GM18870 (cell line): ENCODE measurements at regions not wholly inside any gene's neighbourhood (a gene's known extent, or its start where the extent isn't known, plus 50 kb on each side); places are given as distances from the start of the nearest gene placed in this dataset.
"Not testable (repeated sequence)": the region's sequence is repeated elsewhere in the genome, so short reads cannot be mapped to it uniquely, and the experiment has no call there.

ENCODE experiments used
- ATAC-seq: cut with Tn5 transposase; IDR thresholded peaks from one replicate; pipeline ENCODE4 v1.9.1; 2021; ENCODE audit warnings: moderate library complexity; ENCODE audit not compliant: unreplicated experiment

DNA sequence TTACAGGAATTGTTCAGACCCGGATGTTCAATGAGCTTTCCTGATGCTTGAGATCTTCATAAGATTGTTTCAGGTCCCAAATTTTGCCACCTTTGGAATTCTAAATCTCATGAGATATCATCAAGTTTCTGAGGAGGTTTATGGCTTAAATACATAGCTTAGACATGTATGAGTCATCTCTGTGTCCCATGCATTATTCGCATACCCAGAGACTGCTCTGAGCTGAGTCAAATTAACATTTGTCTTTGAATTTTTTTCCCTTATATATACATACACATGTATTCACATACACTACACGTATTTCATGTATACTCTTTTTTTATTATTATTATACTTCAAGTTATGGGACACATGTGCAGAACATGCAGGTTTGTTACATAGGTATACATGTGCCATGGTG lies 744.6 kb downstream of the BRINP1 start:
- no peak for ATAC-seq

DNA sequence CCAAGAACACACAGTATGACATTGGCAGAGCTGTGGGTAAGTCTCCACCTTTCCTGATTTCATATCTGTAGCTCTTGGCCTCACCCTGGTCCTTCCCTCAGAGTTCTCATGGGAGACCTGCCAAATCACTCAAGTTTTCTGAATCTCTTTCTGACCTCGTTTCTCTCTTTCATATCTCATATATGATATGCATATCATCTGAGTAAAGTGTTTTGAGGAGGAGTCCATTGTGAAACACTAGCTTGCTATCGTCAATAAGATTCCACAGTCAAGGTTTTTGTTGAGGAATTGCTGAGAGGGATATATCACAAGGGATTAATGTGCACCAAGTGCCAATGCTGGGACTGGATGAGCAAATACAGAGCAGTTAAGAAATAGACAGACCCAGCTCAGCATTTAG lies 739.2 kb downstream of the BRINP1 start:
- ATAC-seq: no peak

DNA sequence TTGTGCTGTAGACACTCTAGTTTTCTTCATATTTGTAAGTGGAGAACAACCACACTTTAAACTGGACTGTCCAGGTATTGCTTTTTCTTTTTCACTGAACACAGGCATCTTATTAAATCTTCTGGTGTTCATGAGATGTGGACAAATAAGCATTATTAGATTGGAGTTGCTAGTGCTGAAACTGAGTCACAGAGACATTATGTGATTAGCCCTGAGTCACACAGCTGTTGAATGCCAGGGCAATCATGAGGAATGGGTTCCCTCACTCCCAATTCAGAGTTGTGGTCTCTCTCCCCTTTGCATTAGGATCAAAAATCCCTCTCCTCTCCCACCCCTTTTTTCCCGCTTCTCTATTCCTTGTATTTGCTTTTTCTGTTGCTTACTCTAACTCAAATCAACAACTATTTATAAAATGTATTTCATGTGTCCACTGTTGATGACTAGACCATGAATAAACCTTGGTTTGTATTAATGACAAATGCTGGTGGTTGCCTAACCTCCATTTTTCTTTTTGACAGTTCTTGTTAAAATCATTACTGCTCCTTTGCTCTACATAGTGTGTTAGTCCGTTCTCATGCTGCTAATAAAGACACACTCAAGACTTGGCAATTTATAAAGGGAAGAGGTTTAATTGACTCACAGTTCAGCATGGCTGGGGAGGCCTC lies 738.2 kb downstream of the BRINP1 start:
- ATAC-seq: no peak

DNA sequence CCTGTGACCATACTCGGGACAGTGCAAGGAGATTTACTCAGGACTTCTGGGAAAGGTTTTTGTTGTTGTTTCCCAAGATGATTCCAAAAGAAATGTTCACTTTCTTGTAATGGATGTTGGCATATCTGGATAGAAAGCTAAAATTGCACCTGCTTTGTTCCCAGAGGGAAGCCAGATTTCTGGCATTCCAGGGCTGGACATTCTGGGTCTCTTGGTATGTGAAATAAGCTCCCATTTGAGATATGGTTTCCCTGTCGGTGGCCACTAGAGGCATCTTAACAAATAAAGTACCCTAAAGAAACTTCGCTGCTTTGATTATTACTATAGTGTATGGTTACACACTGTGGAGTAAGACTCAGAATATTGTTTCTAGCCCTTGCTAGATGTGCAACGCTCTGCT lies 737.3 kb downstream of the BRINP1 start:
- ATAC-seq: no peak

DNA sequence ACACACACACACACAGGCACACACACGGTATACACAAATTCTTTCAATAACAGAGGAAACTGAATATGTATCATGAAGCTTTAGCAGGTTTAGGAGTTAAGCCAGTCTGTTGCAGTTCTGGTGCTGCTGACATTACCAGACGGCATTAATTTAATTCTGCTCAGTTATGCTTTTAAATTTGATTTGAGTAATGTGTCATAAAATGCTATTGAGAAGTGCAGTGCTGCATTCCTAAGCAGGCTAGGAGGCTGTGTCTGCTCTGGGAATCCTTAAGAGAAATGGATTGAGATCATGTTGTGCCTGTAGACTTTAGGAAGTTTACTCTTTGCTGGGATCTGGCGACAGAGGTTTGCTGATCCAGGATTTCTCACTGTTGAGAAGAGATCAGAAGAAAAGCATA lies 733.8 kb downstream of the BRINP1 start:
- ATAC-seq: no peak

DNA sequence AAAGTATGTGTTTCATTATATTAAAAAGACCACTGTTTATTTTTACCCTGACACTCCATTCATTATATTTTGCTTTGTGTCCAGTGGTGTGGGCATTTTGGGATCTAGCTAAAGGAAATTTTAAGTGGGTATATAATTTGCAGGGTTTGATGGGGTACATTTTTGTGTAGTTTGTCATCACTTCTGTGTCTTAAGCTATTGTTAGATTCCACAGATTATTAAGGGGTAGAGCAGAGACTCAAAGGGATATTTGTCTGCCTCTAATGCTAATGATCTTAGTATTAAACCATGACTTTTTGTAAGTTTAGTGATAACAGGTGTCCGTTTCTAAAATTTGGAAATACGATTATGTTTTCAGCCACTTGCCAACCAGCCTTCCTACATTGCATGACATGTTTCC lies 731.6 kb downstream of the BRINP1 start:
- ATAC-seq: no peak

DNA sequence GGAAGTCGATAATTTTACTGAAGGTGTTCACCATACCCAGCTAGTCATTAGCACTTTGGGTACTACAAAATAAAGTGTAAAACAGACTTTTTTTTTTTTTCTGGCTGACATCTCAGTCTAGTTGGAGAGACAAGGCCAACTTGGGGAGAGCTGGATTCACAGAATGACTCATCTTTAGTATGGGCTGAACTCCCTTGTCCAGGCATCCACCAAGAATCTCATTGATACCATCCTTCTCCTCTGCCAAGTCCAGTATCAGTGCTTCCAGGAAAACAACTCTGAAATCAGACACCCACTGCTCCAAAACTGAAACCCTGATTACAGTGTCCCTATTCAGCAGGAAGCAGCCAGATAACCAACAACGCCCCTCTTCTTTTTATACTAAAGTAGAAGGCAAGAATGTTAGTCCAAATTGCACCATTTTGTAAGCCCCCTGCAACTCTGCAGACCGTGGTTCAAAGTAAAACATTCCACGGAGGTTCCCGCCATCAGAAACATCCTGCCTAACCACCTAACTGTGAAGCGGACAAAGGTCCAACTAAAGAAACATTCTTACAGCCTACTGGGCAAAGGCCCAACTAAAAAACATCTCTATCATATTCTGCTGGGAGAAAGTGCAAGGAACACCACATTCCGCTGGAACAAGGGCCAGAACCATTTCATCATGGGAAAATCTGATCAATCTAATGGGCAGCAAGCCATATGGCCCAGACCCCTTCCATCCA lies 728.2 kb downstream of the BRINP1 start:
- no peak for ATAC-seq

DNA sequence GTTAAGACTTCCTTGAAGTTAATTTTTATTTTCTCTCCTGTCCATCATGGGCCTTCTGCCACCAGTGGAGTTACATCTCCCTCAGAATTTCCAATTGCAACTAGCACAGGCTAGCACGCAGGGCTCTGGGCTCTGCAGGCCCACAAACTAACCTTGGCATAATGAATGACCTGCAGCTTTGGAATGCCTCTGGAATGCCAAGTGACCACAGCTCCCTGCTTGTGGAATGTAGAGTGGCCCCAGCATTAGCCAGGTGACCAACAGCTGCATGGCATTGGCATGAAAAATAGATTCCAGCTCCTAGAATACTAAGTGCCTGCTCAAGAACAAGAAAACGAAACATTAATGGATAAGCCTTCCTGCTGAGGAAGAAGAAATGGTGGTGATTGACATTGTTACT lies 726.1 kb downstream of the BRINP1 start:
- ATAC-seq: no peak

DNA sequence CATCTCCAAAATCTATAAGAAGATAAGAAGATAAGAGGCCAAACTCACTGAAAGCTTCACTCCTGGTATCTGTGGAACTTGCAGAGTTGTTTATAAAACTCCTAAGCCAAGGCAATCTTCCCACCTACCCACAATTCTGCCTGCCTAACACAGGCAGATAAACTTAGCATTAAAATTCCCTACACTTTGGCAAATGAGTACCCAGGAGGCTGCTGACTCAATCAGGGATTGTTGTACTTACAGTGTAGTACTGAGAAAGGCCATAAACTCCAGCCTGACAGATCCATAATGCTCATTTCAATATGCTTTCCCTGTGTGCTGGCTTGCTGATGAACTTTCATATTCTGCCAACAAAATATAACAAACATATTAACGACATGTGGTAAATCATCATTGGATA lies 725.2 kb downstream of the BRINP1 start:
- ATAC-seq: no peak

DNA sequence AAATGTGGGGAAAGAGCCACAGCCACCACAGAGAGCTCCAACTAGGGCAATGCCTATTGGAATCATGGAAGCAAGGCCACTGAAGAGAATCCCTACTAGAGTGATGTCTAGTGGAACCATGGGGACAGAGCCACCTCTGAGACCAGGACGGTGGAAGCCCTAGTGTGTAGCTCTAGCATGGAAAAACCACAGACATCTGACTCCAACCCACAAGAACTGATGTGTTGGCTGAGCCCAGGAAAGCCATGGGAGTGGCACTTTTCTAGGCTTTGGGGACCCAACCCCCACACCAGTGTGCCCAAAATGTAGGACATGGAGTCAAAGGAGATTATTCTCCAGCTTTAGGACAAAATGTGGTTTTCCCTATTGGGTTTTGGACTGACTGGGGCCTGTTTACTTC lies 721.9 kb downstream of the BRINP1 start:
- no peak for ATAC-seq

DNA sequence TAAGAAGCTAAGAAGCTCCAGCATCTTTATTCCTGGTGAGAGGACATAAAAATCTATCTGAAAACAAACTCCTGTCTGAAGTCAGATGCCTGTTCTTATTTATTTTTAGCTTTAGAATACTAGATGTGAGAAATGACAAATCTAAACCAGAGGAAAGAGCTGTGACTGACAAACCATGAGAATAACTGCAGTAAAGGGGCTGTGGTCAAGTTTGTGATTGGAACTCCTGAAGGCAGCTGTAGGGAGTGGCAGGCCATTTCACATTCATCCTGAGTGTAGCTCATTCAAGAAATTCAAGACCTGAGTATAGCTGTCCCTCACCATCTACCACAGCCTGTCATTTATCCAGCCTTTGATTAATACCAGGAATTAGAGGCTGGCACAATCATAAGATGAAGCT lies 718.8 kb downstream of the BRINP1 start:
- no peak for ATAC-seq

DNA sequence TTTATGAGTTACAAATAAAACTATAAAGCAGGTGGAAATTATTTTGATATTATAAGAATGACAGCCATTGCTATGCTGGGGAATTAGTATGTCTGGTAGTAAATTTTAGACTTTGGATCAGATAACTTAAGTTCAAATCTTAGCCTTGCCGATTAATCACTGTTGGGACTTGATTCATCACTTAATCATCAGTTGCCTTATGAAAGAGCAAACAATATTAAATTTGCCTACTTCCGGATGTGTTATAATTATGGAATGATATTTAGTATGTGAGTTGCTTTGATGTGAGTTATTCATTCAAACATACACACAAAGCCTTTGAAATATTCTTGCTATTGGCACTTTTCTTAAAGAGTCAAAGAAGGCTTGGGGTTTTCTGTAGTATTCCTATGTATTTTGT lies 717.7 kb downstream of the BRINP1 start:
- no peak for ATAC-seq

DNA sequence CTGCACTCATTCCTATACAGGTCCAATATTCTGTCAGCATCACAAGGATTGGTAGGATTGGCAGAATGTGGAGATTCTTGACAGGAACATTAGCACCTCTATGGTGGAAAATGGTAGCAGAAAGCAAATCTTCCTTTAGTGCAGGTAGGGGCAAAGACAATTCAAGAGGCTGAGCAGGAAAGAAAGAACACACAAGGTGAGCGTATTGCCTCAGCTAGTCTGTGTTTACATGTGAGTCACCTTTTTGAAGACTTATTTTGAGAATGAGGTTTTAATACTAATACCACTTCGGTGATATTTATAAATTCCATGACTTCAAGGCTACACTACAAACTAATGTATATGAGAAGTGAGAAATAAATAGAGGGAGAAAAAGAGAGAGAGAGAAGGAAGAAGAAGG lies 717.0 kb downstream of the BRINP1 start:
- ATAC-seq: no peak

DNA sequence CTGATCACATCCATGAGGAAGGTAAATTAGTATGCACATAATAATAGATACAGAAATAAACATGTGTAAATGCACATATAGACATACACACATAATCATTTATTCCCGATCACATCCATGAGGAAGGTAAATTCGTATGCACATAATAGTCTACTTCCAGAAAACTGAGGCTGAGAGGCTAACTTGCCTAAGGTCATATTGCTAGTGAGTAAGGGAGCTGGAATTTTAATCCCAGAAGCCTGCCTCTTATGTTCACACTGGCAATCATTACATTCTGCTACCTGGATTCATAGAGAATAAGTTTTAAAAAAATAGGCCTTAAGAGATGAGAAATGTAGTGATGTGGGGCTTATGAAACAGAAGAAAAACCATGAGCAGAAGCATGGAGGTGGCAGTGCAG lies 716.3 kb downstream of the BRINP1 start:
- ATAC-seq: no peak

DNA sequence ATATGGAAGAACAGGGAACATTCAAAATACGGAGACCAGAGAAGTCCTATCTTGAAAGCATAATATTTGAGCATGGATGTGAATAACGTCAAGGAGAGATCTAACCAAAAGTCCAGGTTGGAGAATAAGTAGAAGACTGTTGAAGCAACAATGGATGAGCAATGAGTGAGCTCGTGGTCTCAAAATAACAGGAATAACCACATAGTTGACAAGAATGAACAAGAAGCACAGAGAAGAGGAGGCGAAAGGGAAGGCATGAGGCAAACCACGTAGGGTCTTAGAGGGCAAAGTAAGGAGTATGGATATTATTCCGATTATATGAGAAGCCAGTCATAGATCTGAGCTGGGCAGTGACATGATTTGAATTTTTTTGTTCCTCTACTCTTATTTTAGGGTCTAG lies 710.2 kb downstream of the BRINP1 start:
- ATAC-seq: no peak

DNA sequence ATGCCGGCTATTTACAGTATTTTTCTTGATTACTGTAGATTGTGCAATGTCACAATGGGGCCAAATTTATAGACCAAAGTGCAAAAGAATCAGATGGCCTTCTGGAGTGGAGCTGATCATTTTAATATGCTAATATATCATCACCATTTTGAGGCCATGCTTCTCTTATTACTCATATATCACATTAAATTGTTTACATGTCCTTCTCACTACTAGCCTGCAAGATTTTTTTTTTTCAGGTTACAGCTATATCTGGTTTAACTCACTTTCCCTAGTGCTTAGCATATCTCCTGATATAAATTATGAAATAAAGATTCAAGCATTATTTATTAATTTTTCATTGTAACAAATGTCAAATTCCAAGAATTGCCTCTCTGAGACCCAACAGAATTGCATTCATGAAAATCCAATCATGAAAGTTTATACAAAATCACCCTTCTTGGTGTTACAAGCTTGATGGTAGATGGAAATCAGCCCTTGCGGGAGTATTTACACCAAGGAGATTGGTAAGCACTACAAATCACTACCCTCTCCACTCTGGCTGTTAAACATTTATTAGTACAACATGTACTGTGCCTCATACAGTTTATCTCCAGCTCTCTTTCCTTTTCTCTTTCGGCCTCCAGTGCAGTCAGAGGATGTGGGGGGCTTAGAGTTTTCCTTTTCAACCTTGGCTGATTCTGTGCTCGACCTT lies 703.9 kb downstream of the BRINP1 start:
- ATAC-seq: no peak

DNA sequence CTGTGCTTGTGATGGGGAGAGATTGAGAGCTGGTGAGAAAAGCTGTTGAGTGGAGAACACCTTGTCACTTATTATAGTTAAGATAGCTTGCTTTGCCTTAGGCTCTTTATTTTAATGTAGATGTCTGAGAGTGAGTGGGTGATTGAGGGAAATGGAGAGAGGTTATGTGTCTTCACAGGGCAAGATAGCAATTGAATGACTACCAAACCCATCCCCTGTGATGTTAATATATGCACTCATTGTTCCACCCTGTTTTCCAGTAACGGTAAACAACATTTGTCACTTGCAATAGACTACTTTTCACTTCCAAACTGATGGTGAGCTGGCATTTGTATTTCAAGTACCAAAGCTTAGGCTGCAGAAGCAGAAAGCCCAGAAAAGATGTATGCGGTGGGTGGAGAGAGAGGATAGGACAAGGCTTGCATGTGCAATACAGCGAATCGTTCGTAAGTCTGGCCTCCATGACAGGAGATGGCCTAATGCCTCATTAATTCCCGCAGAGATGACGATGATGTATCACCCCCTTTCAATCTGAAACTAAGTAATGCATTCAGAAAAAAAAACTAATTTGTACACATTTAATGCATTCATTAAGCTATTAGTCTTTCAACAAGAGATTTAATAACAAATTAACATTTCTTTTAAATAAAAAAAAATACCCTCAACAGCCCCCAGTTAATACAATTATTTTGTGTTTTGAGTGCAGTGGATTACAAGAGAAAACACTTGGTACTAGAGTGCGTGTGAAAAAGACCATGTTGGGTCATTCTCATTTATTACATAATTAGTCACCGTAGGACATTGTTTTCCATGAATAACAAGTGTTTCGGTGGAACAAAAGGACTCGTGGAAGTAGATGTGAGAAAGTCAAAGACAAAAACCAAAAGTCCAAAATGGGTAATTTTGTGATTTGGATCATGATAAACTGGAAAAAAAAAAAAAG lies 699.0 kb downstream of the BRINP1 start:
- ATAC-seq: no peak

DNA sequence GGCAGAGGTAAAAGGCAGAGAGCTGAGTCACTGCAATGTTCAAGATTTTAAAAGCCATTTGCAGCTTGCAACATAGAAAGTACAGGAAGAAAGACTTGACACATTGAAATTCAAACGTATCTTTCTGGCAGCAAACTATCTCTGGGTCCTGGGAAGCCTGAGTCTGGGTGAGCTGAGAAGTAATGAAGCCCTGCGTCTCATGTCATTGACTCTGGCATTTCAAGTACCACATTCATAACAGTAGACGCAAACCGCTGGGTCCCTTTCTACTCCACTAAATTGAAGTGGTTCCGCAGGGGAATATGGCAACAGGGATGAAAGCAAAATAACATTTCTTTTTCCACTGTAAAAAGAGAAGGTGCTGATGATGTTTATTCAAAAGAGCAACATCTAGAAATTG lies 694.3 kb downstream of the BRINP1 start:
- ATAC-seq: no peak

DNA sequence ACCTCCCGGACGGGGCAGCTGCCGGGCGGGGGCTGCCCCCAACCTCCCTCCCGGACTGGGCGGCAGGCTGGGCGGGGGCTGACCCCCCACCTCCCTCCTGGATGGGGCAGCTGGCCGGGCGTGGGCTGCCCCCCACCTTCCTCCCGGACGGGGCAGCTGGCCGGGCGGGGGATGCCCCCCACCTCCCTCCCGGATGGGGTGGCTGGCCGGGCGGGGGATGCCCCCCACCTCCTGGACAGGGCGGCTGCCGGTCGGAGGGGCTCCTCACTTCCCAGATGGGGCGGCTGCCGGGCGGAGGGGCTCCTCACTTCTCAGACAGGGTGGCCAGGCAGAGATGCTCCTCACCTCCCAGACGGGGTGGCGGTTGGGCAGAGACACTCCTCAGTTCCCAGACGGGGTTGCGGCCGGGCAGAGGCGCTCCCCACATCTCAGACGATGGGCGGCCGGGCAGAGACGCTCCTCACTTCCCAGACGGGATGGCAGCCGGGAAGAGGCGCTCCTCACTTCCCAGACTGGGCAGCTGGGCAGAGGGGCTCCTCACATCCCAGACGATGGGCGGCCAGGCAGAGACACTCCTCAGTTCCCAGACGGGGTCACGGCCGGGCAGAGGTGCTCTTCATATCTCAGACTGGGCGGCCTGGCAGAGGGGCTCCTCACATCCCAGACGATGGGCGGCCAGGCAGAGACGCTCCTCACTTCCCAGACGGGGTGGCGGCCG lies 691.1 kb downstream of the BRINP1 start:
- ATAC-seq: not testable (repeated sequence)

DNA sequence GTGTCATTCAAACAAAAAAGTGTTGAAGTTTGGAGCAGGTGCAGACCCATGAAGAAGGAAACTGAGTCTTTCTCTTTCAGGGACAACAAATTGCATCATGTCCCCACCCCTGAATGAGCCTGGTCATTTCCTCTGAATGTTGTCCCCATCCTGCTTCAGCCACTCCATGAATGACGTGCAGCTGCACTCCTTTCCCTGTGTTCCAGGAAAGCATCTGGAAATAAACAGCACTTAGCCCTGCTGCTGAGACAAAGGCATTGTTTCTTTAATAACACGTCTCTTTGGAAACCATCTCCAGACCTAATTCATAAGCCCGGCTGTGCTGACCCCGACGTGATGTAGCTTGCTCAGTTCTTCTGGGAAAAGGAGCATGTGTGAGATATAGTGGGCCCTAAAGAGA lies 682.3 kb downstream of the BRINP1 start:
- ATAC-seq: no peak

DNA sequence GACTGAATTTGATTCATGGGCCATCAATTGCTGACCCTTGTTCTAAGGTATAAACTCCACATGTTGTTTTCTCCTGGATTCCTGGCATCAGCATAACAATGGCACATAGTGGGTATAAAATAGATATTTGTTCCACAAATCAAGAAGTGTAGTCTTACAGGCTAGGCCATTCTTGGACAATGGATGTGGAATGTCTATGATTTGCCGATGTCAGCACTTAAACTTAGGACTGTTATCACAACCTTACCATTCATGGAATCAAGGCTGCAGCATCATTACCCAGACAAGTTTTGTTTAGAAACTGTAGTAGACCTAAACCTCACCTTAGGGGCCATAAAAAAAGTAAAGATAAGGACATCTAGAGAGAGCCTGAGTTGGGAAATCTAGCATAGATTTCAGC lies 680.0 kb downstream of the BRINP1 start:
- no peak for ATAC-seq
